Activated CD8-positive, alpha-beta memory T cell treated with anti-CD3 and anti-CD28 coated beads, Interleukin-2, amount 10 ng/mL, durations not matched to agents 7 days and 5 days (primary cell): ENCODE measurements at regions not wholly inside any gene's neighbourhood (a gene's known extent, or its start where the extent isn't known, plus 50 kb on each side); places are given as distances from the start of the nearest gene placed in this dataset.

Experiments used
- ATAC-seq: fragments of 150-1000 bp; cut with Tn5 transposase; one replicate; pipeline ENCODE4 v1.10.0; 2021; ENCODE audit warnings: moderate library complexity
- CTCF ChIA-PET: fragments of 350-600 bp; sonication (Branson Sonifier 250); formaldehyde crosslinking; loops from one replicate; lab custom pipeline; 2021; ENCODE audit warnings: antibody characterized with exemption; lab: Charles Lee
- DNase-seq: peaks from one replicate; pipeline ENCODE4 v3.0.0-alpha.2; 2020
- H3K27ac Mint-ChIP-seq: one replicate; pipeline ENCODE4 v1.8.0; 2021; ENCODE audit warnings: mild to moderate bottlenecking, mixed read lengths
- H3K27me3 Mint-ChIP-seq: one replicate; pipeline ENCODE4 v1.8.0; 2021; ENCODE audit warnings: mixed read lengths
- H3K36me3 Mint-ChIP-seq: one replicate; pipeline ENCODE4 v1.8.0; 2021; ENCODE audit warnings: mild to moderate bottlenecking, mixed read lengths
- H3K4me1 Mint-ChIP-seq: one replicate; pipeline ENCODE4 v1.8.0; 2021; ENCODE audit warnings: mixed read lengths
- H3K4me3 Mint-ChIP-seq: one replicate; pipeline ENCODE4 v1.8.0; 2021; ENCODE audit warnings: mild to moderate bottlenecking, moderate library complexity, mixed read lengths
- H3K9me3 Mint-ChIP-seq: one replicate; pipeline ENCODE4 v1.8.0; 2022; ENCODE audit warnings: low read depth, mixed read lengths

- Mint-ChIP-seq H3K36me3 (no peaks in the 10 kb centered on the region), H3K9me3 (peaks cover 5% of the 10 kb centered on the region), H3K27me3 (no peaks in the 10 kb centered on the region), H3K4me1 (no peaks in the 10 kb centered on the region), H3K4me3 (no peak overlapping the region), H3K27ac (no peak overlapping the region)
- DNase-seq (no peak), ATAC-seq (no peak)
- CTCF ChIA-PET, result no interaction called here
These were observed 927.3 kb downstream of the DIAPH3 start for GRCh38 chr13:59236309-59236919.

- H3K4me3 Mint-ChIP-seq, result no peak overlapping the region
- CTCF ChIA-PET, result no interaction called here
- DNase-seq (no peak), ATAC-seq (no peak)
- no peak overlapping the region for H3K27ac Mint-ChIP-seq
- peaks cover 5% of the 10 kb centered on the region for H3K9me3 Mint-ChIP-seq
- no peaks in the 10 kb centered on the region for H3K4me1 Mint-ChIP-seq
- no peaks in the 10 kb centered on the region for H3K27me3 Mint-ChIP-seq
- H3K36me3 Mint-ChIP-seq, result no peaks in the 10 kb centered on the region
These were observed 926.8 kb downstream of the DIAPH3 start for GRCh38 chr13:59236944-59237343.

GRCh38 chr13:59247171-59247570, 916.6 kb downstream of the DIAPH3 start:
- H3K9me3 Mint-ChIP-seq, result no peaks in the 10 kb centered on the region
- no peak overlapping the region for H3K4me3 Mint-ChIP-seq
- no peaks in the 10 kb centered on the region for H3K36me3 Mint-ChIP-seq
- no peak for ATAC-seq
- H3K27ac Mint-ChIP-seq, result no peak overlapping the region
- DNase-seq, result no peak
- CTCF ChIA-PET, result no interaction called here
- H3K4me1 Mint-ChIP-seq, result no peaks in the 10 kb centered on the region
- H3K27me3 Mint-ChIP-seq, result no peaks in the 10 kb centered on the region

- CTCF ChIA-PET, result no interaction called here
- no peaks in the 10 kb centered on the region for H3K9me3 Mint-ChIP-seq
- ATAC-seq, result no peak
- H3K27ac Mint-ChIP-seq, result no peak overlapping the region
- no peak overlapping the region for H3K4me3 Mint-ChIP-seq
- no peaks in the 10 kb centered on the region for H3K27me3 Mint-ChIP-seq
- H3K36me3 Mint-ChIP-seq, result no peaks in the 10 kb centered on the region
- no peaks in the 10 kb centered on the region for H3K4me1 Mint-ChIP-seq
- DNase-seq, result no peak
These were observed 913.2 kb downstream of the DIAPH3 start for GRCh38 chr13:59250336-59251189.

- CTCF ChIA-PET, result no interaction called here
- Mint-ChIP-seq H3K27me3 (no peaks in the 10 kb centered on the region), H3K4me1 (no peaks in the 10 kb centered on the region), H3K36me3 (no peaks in the 10 kb centered on the region), H3K9me3 (no peaks in the 10 kb centered on the region), H3K27ac (no peak overlapping the region), H3K4me3 (no peak overlapping the region)
- DNase-seq (no peak), ATAC-seq (no peak)
These were observed 904.3 kb downstream of the DIAPH3 start for GRCh38 chr13:59259165-59260000.

- Mint-ChIP-seq H3K4me1 (no peaks in the 10 kb centered on the region), H3K4me3 (no peak overlapping the region), H3K27ac (no peak overlapping the region), H3K27me3 (no peaks in the 10 kb centered on the region), H3K9me3 (no peaks in the 10 kb centered on the region), H3K36me3 (no peaks in the 10 kb centered on the region)
- ATAC-seq (no peak), DNase-seq (no peak)
- CTCF ChIA-PET, result no interaction called here
These were observed 901.7 kb downstream of the DIAPH3 start for GRCh38 chr13:59261928-59262488.

GRCh38 chr13:59263531-59263930, 900.2 kb downstream of the DIAPH3 start:
- DNase-seq (no peak), ATAC-seq (no peak)
- Mint-ChIP-seq H3K4me1 (no peaks in the 10 kb centered on the region), H3K27ac (no peak overlapping the region), H3K9me3 (no peaks in the 10 kb centered on the region), H3K4me3 (no peak overlapping the region), H3K27me3 (no peaks in the 10 kb centered on the region), H3K36me3 (no peaks in the 10 kb centered on the region)
- CTCF ChIA-PET, result no interaction called here

- CTCF ChIA-PET, result no interaction called here
- ATAC-seq (no peak), DNase-seq (no peak)
- no peaks in the 10 kb centered on the region for H3K27me3 Mint-ChIP-seq
- H3K9me3 Mint-ChIP-seq, result no peaks in the 10 kb centered on the region
- no peaks in the 10 kb centered on the region for H3K36me3 Mint-ChIP-seq
- H3K4me1 Mint-ChIP-seq, result no peaks in the 10 kb centered on the region
- no peak overlapping the region for H3K4me3 Mint-ChIP-seq
- H3K27ac Mint-ChIP-seq, result no peak overlapping the region
These were observed 897.2 kb downstream of the DIAPH3 start for GRCh38 chr13:59266478-59267063.

- no peak overlapping the region for H3K4me3 Mint-ChIP-seq
- no peaks in the 10 kb centered on the region for H3K36me3 Mint-ChIP-seq
- ATAC-seq (no peak), DNase-seq (no peak)
- H3K4me1 Mint-ChIP-seq, result no peaks in the 10 kb centered on the region
- no peaks in the 10 kb centered on the region for H3K27me3 Mint-ChIP-seq
- no peaks in the 10 kb centered on the region for H3K9me3 Mint-ChIP-seq
- CTCF ChIA-PET, result no interaction called here
- no peak overlapping the region for H3K27ac Mint-ChIP-seq
These were observed 894.3 kb downstream of the DIAPH3 start for GRCh38 chr13:59269476-59269875.

- DNase-seq, result no peak
- Mint-ChIP-seq H3K36me3 (no peaks in the 10 kb centered on the region), H3K4me1 (no peaks in the 10 kb centered on the region), H3K4me3 (no peak overlapping the region), H3K27me3 (no peaks in the 10 kb centered on the region), H3K27ac (no peak overlapping the region), H3K9me3 (no peaks in the 10 kb centered on the region)
- ATAC-seq, result no peak
- CTCF ChIA-PET, result no interaction called here
These were observed 893.4 kb downstream of the DIAPH3 start for GRCh38 chr13:59270327-59270726.

GRCh38 chr13:59274958-59275727, 888.6 kb downstream of the DIAPH3 start:
- CTCF ChIA-PET, result no interaction called here

GRCh38 chr13:59276436-59276835, 887.3 kb downstream of the DIAPH3 start:
- no peaks in the 10 kb centered on the region for H3K4me1 Mint-ChIP-seq
- peaks cover 2% of the 10 kb centered on the region for H3K27me3 Mint-ChIP-seq
- H3K9me3 Mint-ChIP-seq, result no peaks in the 10 kb centered on the region
- DNase-seq (no peak), ATAC-seq (no peak)
- no peaks in the 10 kb centered on the region for H3K36me3 Mint-ChIP-seq
- no peak overlapping the region for H3K4me3 Mint-ChIP-seq
- H3K27ac Mint-ChIP-seq, result no peak overlapping the region
- CTCF ChIA-PET, result no interaction called here

More at GRCh38 chr13:59274958-59275727, 888.6 kb downstream of the DIAPH3 start:
- DNase-seq, result no peak
- Mint-ChIP-seq H3K36me3 (no peaks in the 10 kb centered on the region), H3K27me3 (peaks cover 2% of the 10 kb centered on the region), H3K4me1 (no peaks in the 10 kb centered on the region), H3K9me3 (no peaks in the 10 kb centered on the region), H3K27ac (no peak overlapping the region), H3K4me3 (no peak overlapping the region)
- ATAC-seq, result no peak
